Mesodermal cell (in vitro differentiated cells): ENCODE measurements at regions not wholly inside any gene's neighbourhood (a gene's known extent, or its start where the extent isn't known, plus 50 kb on each side); places are given as distances from the start of the nearest gene placed in this dataset.

Experiments used
- H3K27ac ChIP-seq: 2 replicates; pipeline ENCODE4 v1.7.0; 2013; ENCODE audit warnings: mild to moderate bottlenecking, low read depth, low read length, moderate library complexity; ENCODE audit not compliant: severe bottlenecking
- H3K36me3 ChIP-seq: 2 replicates; pipeline ENCODE4 v1.7.1; 2013; ENCODE audit warnings: mild to moderate bottlenecking, low read length, moderate library complexity; ENCODE audit not compliant: control insufficient read depth, insufficient read depth
- H3K4me1 ChIP-seq: one replicate; pipeline ENCODE4 v1.7.1; 2013; ENCODE audit warnings: mild to moderate bottlenecking, low read length; ENCODE audit not compliant: insufficient read depth, control insufficient read depth, poor library complexity, severe bottlenecking
- H3K4me3 ChIP-seq: 2 replicates; pipeline ENCODE4 v1.7.0; 2013; ENCODE audit warnings: low read length, control low read depth, mild to moderate bottlenecking; ENCODE audit not compliant: insufficient read depth, poor library complexity, severe bottlenecking; ENCODE audit errors: extremely low read depth
- H3K9me3 ChIP-seq: 2 replicates; pipeline ENCODE4 v1.7.1; 2013; ENCODE audit warnings: mild to moderate bottlenecking, low read length, moderate library complexity; ENCODE audit not compliant: control insufficient read depth
- WGBS, 2 experiments: methylation state at CpG; one replicate each; pipeline ENCODE4 v1.1.5; 2013; ENCODE audit warnings: missing lambda C conversion rate in 2 of 2; ENCODE audit not compliant: insufficient coverage in 2 of 2; 5-methylcytosine and 5-hydroxymethylcytosine counted together

DNA sequence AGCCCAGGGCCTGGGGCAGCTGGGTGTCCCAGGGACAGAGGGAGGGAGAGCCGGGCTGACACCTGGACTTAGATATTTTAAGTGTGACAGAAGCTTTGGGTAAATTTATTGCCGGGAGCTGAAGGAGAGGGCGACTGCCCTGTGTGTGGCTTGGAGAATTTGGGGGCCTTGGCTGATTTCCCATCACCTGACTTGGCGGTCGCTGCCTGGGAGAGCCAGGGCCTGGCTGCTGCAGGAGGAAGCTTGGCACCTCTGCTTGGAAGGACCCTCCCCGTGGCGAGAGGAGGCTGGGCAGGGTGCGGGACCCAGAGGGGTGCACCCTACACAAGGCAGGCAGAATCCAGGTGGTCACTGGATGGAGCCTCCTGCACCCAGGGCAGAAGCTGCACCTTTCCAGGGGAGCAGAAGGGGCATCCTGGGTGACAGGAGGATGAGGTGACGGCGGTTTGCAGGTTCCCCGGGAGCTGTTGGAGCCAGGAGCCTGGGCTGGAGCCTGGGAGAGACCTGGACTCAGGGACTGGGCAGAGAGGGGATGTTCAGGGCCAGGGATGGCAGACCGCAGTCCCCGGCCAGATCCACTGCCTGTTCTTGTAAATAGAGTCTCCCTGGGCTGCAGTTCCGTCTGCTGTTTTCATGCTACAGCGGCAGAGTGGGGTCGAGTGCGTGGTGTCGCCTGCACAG is 72.0 kb downstream of the RGS12 start:
- Histone ChIP-seq H3K36me3 (no peaks in the 10 kb centered on the region), H3K9me3 (no peaks in the 10 kb centered on the region), H3K27ac (no peak overlapping the region), H3K4me3 (no peak overlapping the region), H3K4me1 (peaks cover 19% of the 10 kb centered on the region)
- WGBS, 2 experiments: 93 to 94% methylated on average over 15 to 18 of the region's 18 CpGs

DNA sequence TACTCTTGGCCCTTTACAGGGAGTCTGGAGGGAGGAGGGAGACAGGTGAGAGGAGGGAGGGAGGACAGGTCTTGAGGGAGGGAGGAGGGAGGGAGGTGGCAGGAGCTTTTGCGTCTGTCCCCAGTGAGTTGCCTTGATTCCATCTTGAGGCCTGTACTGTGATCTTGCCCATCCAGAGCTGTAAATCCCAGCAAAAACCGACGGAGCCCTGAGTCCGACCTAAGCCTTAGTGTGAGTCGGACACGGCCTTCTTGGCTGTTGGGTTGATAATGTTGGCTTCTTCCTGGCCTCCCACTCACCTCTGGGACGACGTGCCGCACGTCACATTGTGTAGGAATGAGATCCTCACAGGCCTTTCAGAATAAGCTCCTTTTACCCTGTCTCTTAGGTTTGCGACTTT is 72.5 kb downstream of the RGS12 start:
- Histone ChIP-seq H3K36me3 (no peaks in the 10 kb centered on the region), H3K9me3 (no peaks in the 10 kb centered on the region), H3K4me1 (peaks cover 19% of the 10 kb centered on the region), H3K27ac (no peak overlapping the region), H3K4me3 (no peak overlapping the region)
- WGBS, 2 experiments: 91 to 98% methylated on average over 10 to 11 of the region's 11 CpGs

DNA sequence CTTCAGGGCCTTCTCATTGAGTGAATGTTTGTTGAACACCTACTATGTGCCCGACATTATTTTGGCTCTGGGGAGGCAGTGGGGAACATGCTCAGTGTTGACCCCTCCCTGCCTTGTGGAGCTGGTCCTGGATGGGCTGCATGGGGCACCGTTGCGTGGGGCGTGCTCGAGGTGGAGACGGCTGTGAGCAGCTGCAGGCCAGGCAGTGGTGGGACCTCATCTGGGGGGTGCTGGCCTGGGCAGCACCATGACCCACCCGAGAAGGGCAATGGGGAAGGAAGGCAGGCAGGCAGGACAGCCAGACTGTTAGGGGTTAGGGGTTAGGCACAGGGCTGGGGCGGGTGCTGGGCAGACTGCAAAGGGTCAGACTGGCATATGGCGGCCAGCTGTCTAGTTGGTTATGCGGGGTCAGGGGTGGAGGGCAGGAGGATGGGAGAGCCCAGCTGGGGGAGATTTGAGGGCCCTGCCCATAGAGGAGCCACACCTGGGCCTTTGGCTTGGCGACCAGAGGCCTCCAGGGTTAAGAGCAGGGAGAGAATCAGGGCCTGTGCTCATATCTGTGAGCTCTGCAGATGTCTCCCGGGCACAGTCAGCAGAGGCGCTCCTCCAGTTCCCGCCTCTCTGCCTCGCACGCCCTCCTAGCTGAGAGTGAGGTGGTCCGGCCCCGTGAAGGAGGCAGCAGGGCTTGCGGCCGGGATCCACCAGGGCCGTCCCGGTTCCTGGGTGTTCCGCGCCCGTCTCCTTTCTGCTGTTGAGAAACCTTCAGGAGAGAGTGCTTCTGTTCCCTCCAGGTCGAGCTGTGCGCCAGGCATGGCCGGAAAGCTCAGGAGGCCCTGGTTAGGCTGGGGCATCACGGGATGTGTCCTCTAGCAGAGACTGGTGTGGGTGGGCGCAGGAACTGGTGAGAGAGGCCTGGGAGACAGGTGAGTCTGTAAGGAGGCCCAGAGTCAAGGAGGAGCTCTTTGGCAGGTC is 73.3 kb downstream of the RGS12 start:
- H3K27ac ChIP-seq: no peak overlapping the region
- H3K4me1 ChIP-seq: peaks cover 22% of the 10 kb centered on the region
- H3K36me3 ChIP-seq: no peaks in the 10 kb centered on the region
- WGBS, 2 experiments: 94 to 95% methylated on average over 24 to 27 of the region's 30 CpGs
- no peak overlapping the region for H3K4me3 ChIP-seq
- H3K9me3 ChIP-seq: no peaks in the 10 kb centered on the region

DNA sequence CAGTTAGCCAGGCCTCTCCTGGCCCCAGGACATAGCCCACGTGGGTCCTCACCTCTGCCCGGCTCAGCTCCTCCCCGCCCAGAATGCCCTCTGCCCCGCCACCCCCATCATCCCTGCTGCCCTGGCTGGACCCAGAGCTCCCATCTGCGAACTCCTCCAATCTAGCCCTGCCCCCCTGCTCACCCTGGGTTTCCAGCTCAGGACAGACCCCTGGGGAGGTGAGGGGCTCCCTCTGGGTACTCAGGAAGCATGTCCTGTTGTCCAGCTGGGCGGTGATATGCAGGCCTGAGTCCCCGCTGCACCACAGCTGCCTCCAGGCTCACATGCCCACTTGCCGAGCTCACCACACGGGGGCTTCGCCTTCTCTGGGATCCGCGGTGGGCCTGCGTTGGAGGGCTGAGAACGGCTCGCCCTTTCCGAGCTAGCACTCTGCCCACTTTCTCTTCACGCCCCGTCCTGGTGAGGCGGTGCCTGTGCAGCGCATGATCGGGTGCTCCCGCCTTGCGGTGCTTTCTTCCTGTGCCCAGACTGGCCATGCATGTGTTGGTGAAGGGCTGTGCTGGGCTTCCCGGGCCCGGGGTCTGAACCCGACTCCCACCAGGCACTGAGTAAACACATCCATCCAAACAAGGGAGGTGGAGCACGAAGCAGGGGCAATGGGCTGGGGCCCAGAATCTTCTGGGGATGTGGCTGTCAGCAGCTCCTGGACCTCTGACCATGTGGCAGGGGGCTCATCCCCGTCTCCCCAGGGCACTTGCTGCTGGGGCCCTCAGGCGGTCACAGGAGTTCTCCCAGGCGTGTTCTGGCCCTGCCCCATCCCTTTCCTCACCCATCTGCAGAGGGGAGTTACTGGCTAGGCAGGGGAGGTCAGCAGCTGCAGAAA is 74.3 kb downstream of the RGS12 start:
- Histone ChIP-seq H3K9me3 (no peaks in the 10 kb centered on the region), H3K36me3 (no peaks in the 10 kb centered on the region), H3K27ac (no peak overlapping the region), H3K4me3 (no peak overlapping the region), H3K4me1 (peaks cover 30% of the 10 kb centered on the region)
- 76 to 83% methylated on average over 19 to 24 of the region's 30 CpGs for WGBS, 2 experiments

DNA sequence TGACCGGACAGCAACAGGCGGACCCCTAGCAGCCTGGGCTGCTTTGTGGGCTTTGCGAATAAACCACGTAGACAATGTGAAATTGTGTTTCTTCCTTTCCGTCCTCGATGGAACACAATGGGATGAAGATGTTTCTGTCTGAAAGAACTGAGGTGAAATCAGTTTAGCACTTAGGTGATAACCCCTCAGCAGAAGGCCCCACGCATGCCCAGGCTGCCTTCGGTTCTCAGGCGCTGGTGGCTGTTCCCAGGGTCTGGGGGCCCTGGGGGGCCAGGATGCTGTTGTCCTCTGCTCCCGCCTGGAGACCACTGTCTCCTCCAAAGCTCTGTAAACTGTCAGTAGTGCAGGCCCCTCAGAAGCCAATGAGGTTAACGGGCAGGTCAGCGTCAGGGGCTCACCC is 73.9 kb upstream of the HGFAC start:
- no peak overlapping the region for H3K27ac ChIP-seq
- WGBS, 2 experiments: 87 to 93% methylated on average over 10 to 12 of the region's 12 CpGs
- peaks cover 31% of the 10 kb centered on the region for H3K4me1 ChIP-seq
- H3K9me3 ChIP-seq: no peaks in the 10 kb centered on the region
- no peaks in the 10 kb centered on the region for H3K36me3 ChIP-seq
- no peak overlapping the region for H3K4me3 ChIP-seq

DNA sequence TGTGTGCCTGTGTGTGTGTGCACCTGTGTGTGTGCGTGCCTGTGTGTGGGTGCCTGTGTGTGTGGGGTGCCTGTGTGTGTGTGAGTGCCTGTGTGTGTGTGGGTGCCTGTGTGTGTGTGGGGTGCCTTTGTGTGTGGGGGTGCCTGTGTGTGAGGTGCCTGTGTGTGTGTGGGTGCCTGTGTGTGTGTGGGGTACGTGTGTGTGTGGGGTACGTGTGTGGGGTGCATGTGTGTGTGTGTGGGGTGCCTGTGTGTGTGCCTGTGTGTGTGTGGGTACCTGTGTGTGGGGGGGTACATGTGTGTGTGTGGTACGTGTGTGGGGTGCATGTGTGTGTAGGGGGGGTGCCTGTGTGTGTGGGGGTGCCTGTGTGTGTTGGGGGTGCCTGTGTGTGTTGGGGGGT is 73.4 kb upstream of the HGFAC start:
- H3K4me1 ChIP-seq: peaks cover 31% of the 10 kb centered on the region
- H3K27ac ChIP-seq: no peak overlapping the region
- no peak overlapping the region for H3K4me3 ChIP-seq
- H3K36me3 ChIP-seq: no peaks in the 10 kb centered on the region
- no peaks in the 10 kb centered on the region for H3K9me3 ChIP-seq
- WGBS, 2 experiments: 95% methylated on average over 2 to 3 of the region's 4 CpGs

DNA sequence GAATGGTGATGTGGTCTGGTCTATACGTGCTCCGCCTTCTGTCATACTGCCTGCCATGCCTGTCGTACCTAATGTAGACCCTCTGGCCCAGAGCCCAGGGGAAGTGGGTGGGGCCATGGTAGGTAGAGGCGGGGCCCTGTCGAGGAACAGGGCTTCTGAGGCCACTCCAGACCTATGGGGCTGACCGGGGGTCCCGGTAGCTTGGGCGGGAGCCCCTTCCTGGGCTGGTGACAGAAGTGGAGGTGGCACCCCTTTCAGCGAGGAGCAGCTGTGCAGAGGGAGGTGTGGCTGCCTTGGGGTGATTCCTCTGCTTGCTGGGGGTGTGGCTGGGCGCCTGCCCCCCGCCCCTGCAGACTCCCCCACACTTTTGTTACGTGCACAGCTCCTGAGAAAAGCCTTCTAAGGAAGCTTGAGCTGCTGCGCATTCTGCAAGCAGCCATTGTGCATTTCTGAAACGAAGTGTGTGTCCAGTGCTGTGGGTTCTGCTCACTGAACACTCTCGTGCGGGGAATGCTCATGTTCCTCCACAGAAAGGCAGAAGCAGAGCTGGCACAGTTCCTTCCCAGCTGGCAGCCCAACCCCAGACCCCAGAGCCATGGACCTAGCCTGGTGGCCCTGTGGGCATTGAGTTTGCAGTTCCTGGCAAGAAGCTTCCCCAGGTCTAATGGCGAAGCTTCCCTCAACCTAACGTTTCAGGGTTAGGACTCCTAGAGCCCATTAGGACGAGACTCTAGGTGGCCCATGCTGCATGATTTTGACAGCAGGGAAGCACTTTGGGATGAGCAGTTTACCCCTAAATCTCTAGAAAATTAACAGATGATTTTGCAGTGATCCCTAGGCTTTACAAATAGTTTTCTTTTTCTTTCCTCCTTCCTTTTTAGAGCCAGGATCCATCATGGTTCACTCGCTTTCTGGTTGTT is 72.7 kb upstream of the HGFAC start:
- Histone ChIP-seq H3K4me3 (no peak overlapping the region), H3K9me3 (no peaks in the 10 kb centered on the region), H3K27ac (peak overlapping the region; percentile 8), H3K4me1 (peaks cover 31% of the 10 kb centered on the region), H3K36me3 (no peaks in the 10 kb centered on the region)
- 83 to 84% methylated on average over 15 to 18 of the region's 20 CpGs for WGBS, 2 experiments

DNA sequence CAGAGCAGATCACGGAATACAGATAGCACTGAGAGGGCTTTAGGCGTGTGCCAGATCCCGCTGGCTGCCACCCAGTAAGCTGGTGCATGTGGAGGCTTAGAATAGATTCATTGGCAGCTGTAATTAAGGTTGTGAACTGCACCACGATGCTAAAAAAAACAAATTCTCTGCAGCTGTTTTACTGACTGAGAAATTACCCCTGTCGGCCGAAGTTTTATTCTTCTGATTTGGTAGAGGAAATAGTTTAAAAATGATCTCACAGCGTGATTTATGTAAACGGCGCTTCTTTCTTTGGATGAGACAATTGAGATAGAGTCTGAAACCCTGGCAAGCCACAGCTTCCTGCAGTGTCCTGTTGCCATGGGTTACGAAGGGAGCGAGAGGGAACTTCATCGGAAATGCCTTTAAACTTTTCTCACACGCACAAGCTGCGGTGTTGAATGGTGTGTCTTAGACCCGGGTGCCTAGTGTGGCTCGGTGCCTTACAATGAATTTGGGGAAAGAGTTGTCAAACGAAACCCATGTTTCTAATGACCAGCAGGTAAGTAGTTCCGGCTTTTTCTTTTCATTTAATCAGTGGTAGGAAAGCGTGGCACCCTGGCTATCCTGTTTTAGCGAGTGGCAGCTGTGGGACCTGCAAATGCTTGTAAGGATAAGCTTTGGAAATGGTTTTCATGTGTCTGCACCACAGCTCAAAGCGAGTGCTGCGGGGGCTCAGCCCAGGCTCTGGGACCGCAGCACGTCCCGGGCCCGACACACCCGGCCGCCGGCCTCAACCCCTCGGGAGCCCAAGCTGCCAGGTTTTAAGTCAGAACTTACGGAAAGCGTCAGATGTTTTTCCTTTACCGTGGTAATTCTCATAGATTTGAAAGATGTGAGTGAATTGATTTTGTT is 71.7 kb upstream of the HGFAC start:
- H3K4me3 ChIP-seq: peak overlapping the region; percentile 20
- no peaks in the 10 kb centered on the region for H3K9me3 ChIP-seq
- WGBS, 2 experiments: 17 to 20% methylated on average over 19 to 32 of the region's 33 CpGs
- H3K36me3 ChIP-seq: no peaks in the 10 kb centered on the region
- peaks cover 31% of the 10 kb centered on the region for H3K4me1 ChIP-seq
- H3K27ac ChIP-seq: peak overlapping the region; percentile 8
